Liver (tissue), 8 donors: ENCODE measurements at regions not wholly inside any gene's neighbourhood (a gene's known extent, or its start where the extent isn't known, plus 50 kb on each side); places are given as distances from the start of the nearest gene placed in this dataset.

Source experiments
- DNase-seq: peaks from one replicate; pipeline ENCODE4 v3.0.0-alpha.2; 2017; ENCODE audit warnings: low spot score
- H3K27ac ChIP-seq, 2 donors: one replicate each; pipeline ENCODE4 v1.7.0; 2013; ENCODE audit warnings: inconsistent platforms in 2 of 2, low read length in 2 of 2, control low read depth in 1 of 2, low read depth in 1 of 2, mild to moderate bottlenecking in 1 of 2
- H3K27me3 ChIP-seq, 4 donors: one replicate each; pipeline versions ENCODE4 v1.6.1 to v1.7.0; 2013; ENCODE audit warnings: low read length in 3 of 4, inconsistent platforms in 1 of 4, mild to moderate bottlenecking in 1 of 4, moderate library complexity in 1 of 4; ENCODE audit not compliant: control insufficient read depth in 4 of 4, insufficient read depth in 4 of 4
- H3K36me3 ChIP-seq, 4 donors: one replicate each; pipeline versions ENCODE4 v1.6.1 to v1.7.0; 2013; ENCODE audit warnings: low read length in 3 of 4, mild to moderate bottlenecking in 3 of 4, low read depth in 1 of 4, moderate library complexity in 1 of 4; ENCODE audit not compliant: control insufficient read depth in 4 of 4, insufficient read depth in 3 of 4
- H3K4me1 ChIP-seq, 4 donors: one replicate each; pipeline versions ENCODE4 v1.6.1 to v1.7.0; 2013; ENCODE audit warnings: low read length in 3 of 4, mild to moderate bottlenecking in 3 of 4, moderate library complexity in 1 of 4; ENCODE audit not compliant: control insufficient read depth in 4 of 4, insufficient read depth in 4 of 4
- H3K4me3 ChIP-seq, 3 donors: one replicate each; pipeline versions ENCODE4 v1.6.1 to v1.7.0; 2013; ENCODE audit warnings: low read length in 3 of 3, control low read depth in 1 of 3, low read depth in 1 of 3, mild to moderate bottlenecking in 1 of 3
- H3K9ac ChIP-seq, 2 donors: one replicate each; pipeline ENCODE4 v1.7.0; 2013; ENCODE audit warnings: low read length in 2 of 2, mild to moderate bottlenecking in 2 of 2, moderate library complexity in 2 of 2, control low read depth in 1 of 2, low read depth in 1 of 2
- H3K9me3 ChIP-seq, 4 donors: one replicate each; pipeline versions ENCODE4 v1.6.1 to v1.7.0; 2013; ENCODE audit warnings: low read length in 3 of 4; ENCODE audit not compliant: control insufficient read depth in 4 of 4
- ATF3 ChIP-seq: IDR thresholded peaks from 2 replicates; pipeline ENCODE4 v1.6.1; 2016; ENCODE audit warnings: antibody characterized with exemption
- CTCF ChIP-seq: fragments of 150-350 bp; IDR thresholded peaks from 2 replicates; pipeline ENCODE4 v1.5.1; 2017; ENCODE audit warnings: improper control_type of control experiment, low read depth, low read length; ENCODE audit not compliant: missing input control
- EGR1 ChIP-seq, 2 donors: IDR thresholded peaks; 2 replicates each; pipeline ENCODE4 v1.6.1; 2016 to 2018; ENCODE audit warnings: antibody characterized with exemption in 2 of 2, low read depth in 2 of 2
- FOXA1 ChIP-seq: IDR thresholded peaks from 2 replicates; pipeline ENCODE4 v1.6.1; 2016; ENCODE audit warnings: antibody characterized with exemption
- HNF4A ChIP-seq, 2 donors: conservative IDR thresholded peaks; 2 replicates each; pipeline ENCODE4 v1.6.1; 2016; ENCODE audit warnings: antibody characterized with exemption in 2 of 2, mild to moderate bottlenecking in 2 of 2
- HNF4G ChIP-seq: IDR thresholded peaks from 2 replicates; pipeline ENCODE4 v1.6.1; 2016; ENCODE audit warnings: antibody characterized with exemption
- JUND ChIP-seq, 2 donors: IDR thresholded peaks; 2 replicates each; pipeline ENCODE4 v1.6.1; 2016; ENCODE audit warnings: antibody characterized with exemption in 2 of 2
- MAX ChIP-seq: IDR thresholded peaks from 2 replicates; pipeline ENCODE4 v1.6.1; 2016; ENCODE audit warnings: antibody characterized with exemption
- NR2F2 ChIP-seq: IDR thresholded peaks from 2 replicates; pipeline ENCODE4 v1.6.1; 2016; ENCODE audit warnings: antibody characterized with exemption
- RAD21 ChIP-seq, 2 donors: IDR thresholded peaks; 2 replicates each; pipeline ENCODE4 v1.6.1; 2016; ENCODE audit warnings: antibody characterized with exemption in 2 of 2, mild to moderate bottlenecking in 2 of 2
- RXRA ChIP-seq, 2 donors: IDR thresholded peaks; 2 replicates each; pipeline ENCODE4 v1.6.1; 2017 to 2018; ENCODE audit warnings: antibody characterized with exemption in 2 of 2, mild to moderate bottlenecking in 1 of 2
- SP1 ChIP-seq: IDR thresholded peaks from 2 replicates; pipeline ENCODE4 v1.6.1; 2018; ENCODE audit warnings: antibody characterized with exemption, mild to moderate bottlenecking
- YY1 ChIP-seq: IDR thresholded peaks from 2 replicates; pipeline ENCODE4 v1.6.1; 2016; ENCODE audit warnings: antibody characterized with exemption, mild to moderate bottlenecking
- WGBS: extraction: QIAGEN DNeasy Blood & Tissue Kit; methylation state at CpG from one replicate; pipeline ENCODE4 v1.1.7; 2013; 5-methylcytosine and 5-hydroxymethylcytosine counted together
- TF ChIP-seq, protein P1 (sequence below): IDR thresholded peaks from 2 replicates; pipeline ENCODE4 v1.6.1; 2016; ENCODE audit warnings: antibody characterized with exemption
- TF ChIP-seq, protein P2 (sequence below): IDR thresholded peaks from 2 replicates; pipeline ENCODE4 v1.6.1; 2016; ENCODE audit warnings: antibody characterized with exemption, mild to moderate bottlenecking
- donor health status: healthy.
- donor health status: healthy.
- donor health status: healthy.
- donor health status: healthy.
- donor health status: healthy.

GRCh38 chr21:14827468-14827867 lies 237.3 kb downstream of the NRIP1 start:
- Histone ChIP-seq H3K9me3 (no peaks in the 10 kb centered on the region), H3K4me3 (no peak overlapping the region), H3K27ac (no peak overlapping the region), H3K36me3 (no peaks in the 10 kb centered on the region), H3K4me1 (no peaks in the 10 kb centered on the region), H3K9ac (no peak overlapping the region), H3K27me3 (no peaks in the 10 kb centered on the region)
- DNase-seq: no peak
- TF ChIP-seq, protein P1, sequence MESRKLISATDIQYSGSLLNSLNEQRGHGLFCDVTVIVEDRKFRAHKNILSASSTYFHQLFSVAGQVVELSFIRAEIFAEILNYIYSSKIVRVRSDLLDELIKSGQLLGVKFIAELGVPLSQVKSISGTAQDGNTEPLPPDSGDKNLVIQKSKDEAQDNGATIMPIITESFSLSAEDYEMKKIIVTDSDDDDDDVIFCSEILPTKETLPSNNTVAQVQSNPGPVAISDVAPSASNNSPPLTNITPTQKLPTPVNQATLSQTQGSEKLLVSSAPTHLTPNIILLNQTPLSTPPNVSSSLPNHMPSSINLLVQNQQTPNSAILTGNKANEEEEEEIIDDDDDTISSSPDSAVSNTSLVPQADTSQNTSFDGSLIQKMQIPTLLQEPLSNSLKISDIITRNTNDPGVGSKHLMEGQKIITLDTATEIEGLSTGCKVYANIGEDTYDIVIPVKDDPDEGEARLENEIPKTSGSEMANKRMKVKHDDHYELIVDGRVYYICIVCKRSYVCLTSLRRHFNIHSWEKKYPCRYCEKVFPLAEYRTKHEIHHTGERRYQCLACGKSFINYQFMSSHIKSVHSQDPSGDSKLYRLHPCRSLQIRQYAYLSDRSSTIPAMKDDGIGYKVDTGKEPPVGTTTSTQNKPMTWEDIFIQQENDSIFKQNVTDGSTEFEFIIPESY: no peak
- TF ChIP-seq ATF3 (no peak), EGR1 (IDR thresholded peaks at IDR 0.05; ENCODE audit: low read depth in 2 of 2) (no peak), RAD21 (IDR thresholded peaks at IDR 0.05) (no peak), MAX (no peak), YY1 (no peak), RXRA (IDR thresholded peaks at IDR 0.05) (no peak), SP1 (no peak), HNF4G (no peak), CTCF (no peak)
- 82% methylated on average over 3 of the region's 3 CpGs for WGBS

- H3K9me3 ChIP-seq: no peaks in the 10 kb centered on the region
- DNase-seq: no peak
- no peak overlapping the region for H3K9ac ChIP-seq
- no peaks in the 10 kb centered on the region for H3K36me3 ChIP-seq
- H3K4me1 ChIP-seq: no peaks in the 10 kb centered on the region
- 94% methylated on average over 6 of the region's 6 CpGs for WGBS
- no peak overlapping the region for H3K27ac ChIP-seq
- no peak overlapping the region for H3K4me3 ChIP-seq
- no peaks in the 10 kb centered on the region for H3K27me3 ChIP-seq
- no peak for TF ChIP-seq HNF4A (conservative IDR thresholded peaks at IDR 0.05)
- TF ChIP-seq YY1: no peak
- TF ChIP-seq, protein P2, sequence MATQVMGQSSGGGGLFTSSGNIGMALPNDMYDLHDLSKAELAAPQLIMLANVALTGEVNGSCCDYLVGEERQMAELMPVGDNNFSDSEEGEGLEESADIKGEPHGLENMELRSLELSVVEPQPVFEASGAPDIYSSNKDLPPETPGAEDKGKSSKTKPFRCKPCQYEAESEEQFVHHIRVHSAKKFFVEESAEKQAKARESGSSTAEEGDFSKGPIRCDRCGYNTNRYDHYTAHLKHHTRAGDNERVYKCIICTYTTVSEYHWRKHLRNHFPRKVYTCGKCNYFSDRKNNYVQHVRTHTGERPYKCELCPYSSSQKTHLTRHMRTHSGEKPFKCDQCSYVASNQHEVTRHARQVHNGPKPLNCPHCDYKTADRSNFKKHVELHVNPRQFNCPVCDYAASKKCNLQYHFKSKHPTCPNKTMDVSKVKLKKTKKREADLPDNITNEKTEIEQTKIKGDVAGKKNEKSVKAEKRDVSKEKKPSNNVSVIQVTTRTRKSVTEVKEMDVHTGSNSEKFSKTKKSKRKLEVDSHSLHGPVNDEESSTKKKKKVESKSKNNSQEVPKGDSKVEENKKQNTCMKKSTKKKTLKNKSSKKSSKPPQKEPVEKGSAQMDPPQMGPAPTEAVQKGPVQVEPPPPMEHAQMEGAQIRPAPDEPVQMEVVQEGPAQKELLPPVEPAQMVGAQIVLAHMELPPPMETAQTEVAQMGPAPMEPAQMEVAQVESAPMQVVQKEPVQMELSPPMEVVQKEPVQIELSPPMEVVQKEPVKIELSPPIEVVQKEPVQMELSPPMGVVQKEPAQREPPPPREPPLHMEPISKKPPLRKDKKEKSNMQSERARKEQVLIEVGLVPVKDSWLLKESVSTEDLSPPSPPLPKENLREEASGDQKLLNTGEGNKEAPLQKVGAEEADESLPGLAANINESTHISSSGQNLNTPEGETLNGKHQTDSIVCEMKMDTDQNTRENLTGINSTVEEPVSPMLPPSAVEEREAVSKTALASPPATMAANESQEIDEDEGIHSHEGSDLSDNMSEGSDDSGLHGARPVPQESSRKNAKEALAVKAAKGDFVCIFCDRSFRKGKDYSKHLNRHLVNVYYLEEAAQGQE: no peak
- no peak for TF ChIP-seq CTCF
- TF ChIP-seq RXRA (IDR thresholded peaks at IDR 0.05): no peak
- TF ChIP-seq NR2F2: no peak
- no peak for TF ChIP-seq JUND (IDR thresholded peaks at IDR 0.05)
- no peak for TF ChIP-seq RAD21 (IDR thresholded peaks at IDR 0.05)
- no peak for TF ChIP-seq MAX
- no peak for TF ChIP-seq SP1
- no peak for TF ChIP-seq FOXA1
- TF ChIP-seq ATF3: no peak
Observed at GRCh38 chr21:14826630-14827029, 238.2 kb downstream of the NRIP1 start.
